ENCODE measurements at regions not wholly inside any gene's neighbourhood (a gene's known extent, or its start where the extent isn't known, plus 50 kb on each side); places are given as distances from the start of the nearest gene placed in this dataset.

GRCh38 chr1:199161766-199162303, 523.0 kb downstream of the PTPRC start:
- DNase-seq (ENCODE audit: low read depth): no peak

- DNase-seq (ENCODE audit: low read depth): no peak
These were observed 524.4 kb downstream of the PTPRC start for GRCh38 chr1:199163267-199163666.

GRCh38 chr1:199163670-199164069, 524.8 kb downstream of the PTPRC start:
- no peak for DNase-seq (ENCODE audit: low read depth)

GRCh38 chr1:199167460-199167859, 528.6 kb downstream of the PTPRC start:
- DNase-seq (ENCODE audit: low read depth): no peak

- DNase-seq (ENCODE audit: low read depth): no peak
These were observed 530.2 kb downstream of the PTPRC start for GRCh38 chr1:199168888-199169585.

- DNase-seq (ENCODE audit: low read depth): no peak
These were observed 531.9 kb downstream of the PTPRC start for GRCh38 chr1:199170711-199171110.

- DNase-seq (ENCODE audit: low read depth): no peak
These were observed 533.6 kb downstream of the PTPRC start for GRCh38 chr1:199172171-199173124.

- no peak for DNase-seq (ENCODE audit: low read depth)
These were observed 534.5 kb downstream of the PTPRC start for GRCh38 chr1:199173356-199173755.

GRCh38 chr1:199174336-199174735, 535.5 kb downstream of the PTPRC start:
- no peak for DNase-seq (ENCODE audit: low read depth)

- DNase-seq (ENCODE audit: low read depth): no peak
These were observed 537.9 kb downstream of the PTPRC start for GRCh38 chr1:199176713-199177112.

GRCh38 chr1:199177241-199177640, 538.4 kb downstream of the PTPRC start:
- no peak for DNase-seq (ENCODE audit: low read depth)

GRCh38 chr1:199178646-199179045, 539.8 kb downstream of the PTPRC start:
- DNase-seq (ENCODE audit: low read depth): no peak

- DNase-seq (ENCODE audit: low read depth): no peak
These were observed 543.5 kb downstream of the PTPRC start for GRCh38 chr1:199182186-199182843.

- DNase-seq (ENCODE audit: low read depth): no peak
These were observed 545.3 kb downstream of the PTPRC start for GRCh38 chr1:199184180-199184579.

GRCh38 chr1:199194862-199195261, 556.0 kb downstream of the PTPRC start:
- no peak for DNase-seq (ENCODE audit: low read depth)

- DNase-seq (ENCODE audit: low read depth): no peak
These were observed 558.9 kb downstream of the PTPRC start for GRCh38 chr1:199197695-199198094.

GRCh38 chr1:199202331-199202730, 563.5 kb downstream of the PTPRC start:
- no peak for DNase-seq (ENCODE audit: low read depth)

- no peak for DNase-seq (ENCODE audit: low read depth)
These were observed 565.4 kb downstream of the PTPRC start for GRCh38 chr1:199204231-199204630.

- DNase-seq (ENCODE audit: low read depth): no peak
These were observed 567.1 kb downstream of the PTPRC start for GRCh38 chr1:199205740-199206441.

- no peak for DNase-seq (ENCODE audit: low read depth)
These were observed 570.0 kb downstream of the PTPRC start for GRCh38 chr1:199208847-199209246.

GRCh38 chr1:199218065-199218464, 579.2 kb downstream of the PTPRC start:
- DNase-seq (ENCODE audit: low read depth): peak; percentile 6

GRCh38 chr1:199218533-199218932, 579.7 kb downstream of the PTPRC start:
- DNase-seq (ENCODE audit: low read depth): no peak
